DMS53 (cell line): ENCODE measurements at regions not wholly inside any gene's neighbourhood (a gene's known extent, or its start where the extent isn't known, plus 50 kb on each side); places are given as distances from the start of the nearest gene placed in this dataset.

ENCODE experiments used
- DNase-seq: peaks from one replicate; lab custom pipeline; 2025; lab: John Stamatoyannopoulos, UW

DNA sequence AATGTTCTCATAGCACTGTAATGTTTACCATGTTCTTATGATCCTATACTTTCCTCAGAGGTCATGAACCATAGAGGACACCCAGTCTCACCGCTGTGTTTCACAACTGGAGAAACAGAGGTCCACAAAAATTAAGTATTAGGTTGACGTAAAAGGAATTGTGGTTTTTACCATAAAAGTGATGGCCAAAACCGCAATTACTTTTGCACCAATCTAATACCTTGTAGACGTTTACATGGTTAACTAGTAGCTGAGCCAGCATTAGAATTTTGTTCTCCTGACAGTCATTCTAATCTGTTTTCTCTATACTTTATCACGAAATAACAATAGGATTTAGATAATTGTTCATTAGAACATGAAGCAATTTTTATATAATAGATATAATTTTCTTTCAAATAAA is 763.4 kb upstream of the ARGLU1 start:
- DNase-seq: no peak

GRCh38 chr13:107330484-107330883 is 762.5 kb upstream of the ARGLU1 start:
- no peak for DNase-seq

DNA sequence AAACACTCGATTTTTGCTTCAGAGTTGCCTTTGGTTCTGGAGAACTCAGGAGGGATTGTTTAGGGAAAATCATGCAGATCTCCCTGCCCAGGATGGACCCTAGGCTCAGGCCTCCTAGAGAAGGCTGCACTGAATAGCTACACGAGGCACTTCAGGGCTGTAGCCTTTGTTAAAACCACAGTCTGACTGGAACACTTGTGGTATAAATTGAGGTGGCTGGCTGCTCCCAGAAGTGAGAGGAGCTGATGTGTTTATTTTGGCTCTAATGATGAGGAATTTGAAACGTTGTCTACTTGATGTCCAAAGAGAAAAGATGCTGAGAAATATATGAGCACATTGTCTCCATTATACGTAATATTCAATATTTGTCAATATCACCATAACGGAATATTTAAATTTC is 762.1 kb upstream of the ARGLU1 start:
- DNase-seq: no peak

GRCh38 chr13:107324416-107325204 is 756.7 kb upstream of the ARGLU1 start:
- DNase-seq: no peak

DNA sequence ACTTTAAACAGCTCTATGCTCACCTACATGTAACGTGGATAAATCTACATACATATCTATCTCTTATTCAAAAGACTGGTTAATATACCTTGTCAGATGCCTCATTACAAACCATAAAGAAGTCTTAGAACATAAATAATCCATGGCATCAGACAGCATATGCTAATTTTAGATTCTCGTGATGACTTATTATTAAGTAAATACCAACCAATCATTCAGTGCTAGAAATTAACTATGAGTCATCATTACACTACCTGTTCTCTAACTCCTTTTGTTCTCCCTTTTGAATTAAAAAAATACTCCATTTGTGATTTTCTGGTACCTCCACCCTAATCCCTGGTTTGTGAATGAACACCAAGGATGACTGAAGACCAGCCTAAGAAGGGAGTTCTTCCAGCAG is 754.3 kb upstream of the ARGLU1 start:
- DNase-seq: peak; percentile 28

DNA sequence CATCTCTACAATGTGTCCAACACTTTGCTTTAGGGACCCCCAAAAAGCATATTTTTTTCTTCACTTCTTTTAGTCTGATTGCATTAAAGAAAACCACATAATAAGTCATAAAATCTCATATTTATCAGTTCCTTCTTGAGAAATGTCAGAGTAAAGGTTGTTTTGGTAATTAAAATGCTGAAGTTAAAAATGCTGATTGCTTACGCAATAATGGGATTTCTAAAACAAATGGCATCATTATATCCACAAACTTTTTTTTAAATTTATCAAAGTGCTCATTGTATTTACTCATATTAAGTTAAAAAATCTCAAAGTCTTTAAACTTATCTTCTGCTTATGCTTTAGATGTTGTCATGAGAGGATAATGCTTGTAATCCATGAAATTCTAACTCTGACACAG is 737.2 kb upstream of the ARGLU1 start:
- no peak for DNase-seq

DNA sequence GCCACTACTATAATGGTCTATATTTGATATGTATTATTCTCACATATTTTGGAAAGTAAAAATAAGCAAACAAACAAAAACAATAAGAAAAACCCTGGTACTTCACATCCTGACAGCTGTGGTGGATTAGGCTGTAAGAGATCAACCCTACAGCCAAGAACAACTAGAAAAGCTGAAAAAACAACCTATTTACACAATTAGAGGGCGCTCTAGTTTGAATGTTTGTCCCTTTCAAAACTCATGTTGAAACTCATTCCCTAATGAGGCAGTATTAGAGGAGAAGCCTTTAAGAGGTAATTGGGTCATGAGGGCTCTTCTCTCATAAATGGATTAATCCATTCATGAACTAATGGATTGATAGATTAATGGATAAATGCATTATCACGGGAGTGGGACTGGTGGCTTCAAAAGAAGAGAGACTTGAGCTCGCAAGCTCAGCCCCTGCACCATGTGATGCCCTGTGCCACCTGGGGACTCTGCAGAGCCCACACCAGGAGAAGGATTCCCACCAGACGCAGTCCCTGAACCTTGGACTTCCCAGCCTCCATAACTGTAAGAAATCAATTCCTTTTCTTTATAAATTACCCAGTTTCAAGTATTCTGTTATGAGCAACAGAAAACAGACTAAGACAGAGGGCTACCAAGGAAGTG is 733.9 kb upstream of the ARGLU1 start:
- peak; percentile 1 for DNase-seq

- DNase-seq: no peak
Measured at GRCh38 chr13:107299717-107300116, 731.8 kb upstream of the ARGLU1 start.

GRCh38 chr13:107296804-107297203 is 728.9 kb upstream of the ARGLU1 start:
- peak; percentile 24 for DNase-seq

GRCh38 chr13:107295416-107296140 is 727.6 kb upstream of the ARGLU1 start:
- no peak for DNase-seq

DNA sequence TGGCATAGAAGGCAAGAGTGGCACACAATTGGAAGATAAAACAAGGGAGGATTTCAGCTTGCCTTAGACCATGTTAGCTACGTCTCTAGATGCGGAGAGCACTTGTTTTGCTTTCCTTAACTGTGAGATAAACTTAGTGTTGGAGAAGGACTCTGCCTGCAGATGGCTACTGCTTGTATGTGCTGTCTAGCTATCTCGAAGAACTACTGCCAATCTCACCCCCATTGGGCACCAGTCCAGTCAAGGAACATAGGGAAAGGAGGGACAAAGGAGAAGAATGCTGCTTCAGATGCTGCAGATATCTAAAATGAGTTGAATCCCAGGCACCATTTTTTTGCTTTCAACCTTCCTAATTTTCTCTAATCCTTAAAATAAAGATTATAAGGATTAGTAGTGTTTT is 726.0 kb upstream of the ARGLU1 start:
- DNase-seq: no peak

GRCh38 chr13:107291875-107292274 is 723.9 kb upstream of the ARGLU1 start:
- DNase-seq: peak; percentile 13

DNA sequence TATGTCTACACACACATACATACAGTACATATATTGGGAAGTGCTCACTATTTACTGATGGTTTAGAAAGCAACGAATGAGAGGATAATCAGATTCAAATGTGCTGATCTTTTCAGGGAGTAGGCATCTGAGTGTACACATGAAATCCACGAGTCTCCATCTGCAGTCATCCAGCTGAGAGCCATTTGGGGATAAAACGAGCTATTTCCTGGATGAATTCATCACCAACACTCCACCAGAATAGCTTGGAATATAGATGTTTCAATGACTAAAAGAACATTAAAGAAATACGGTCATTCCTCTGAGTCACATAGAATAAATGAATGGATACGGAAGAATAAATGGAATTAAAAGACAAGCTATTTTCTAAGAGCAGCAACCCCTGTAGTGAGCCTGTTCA is 721.6 kb upstream of the ARGLU1 start:
- DNase-seq: peak; percentile 14

DNA sequence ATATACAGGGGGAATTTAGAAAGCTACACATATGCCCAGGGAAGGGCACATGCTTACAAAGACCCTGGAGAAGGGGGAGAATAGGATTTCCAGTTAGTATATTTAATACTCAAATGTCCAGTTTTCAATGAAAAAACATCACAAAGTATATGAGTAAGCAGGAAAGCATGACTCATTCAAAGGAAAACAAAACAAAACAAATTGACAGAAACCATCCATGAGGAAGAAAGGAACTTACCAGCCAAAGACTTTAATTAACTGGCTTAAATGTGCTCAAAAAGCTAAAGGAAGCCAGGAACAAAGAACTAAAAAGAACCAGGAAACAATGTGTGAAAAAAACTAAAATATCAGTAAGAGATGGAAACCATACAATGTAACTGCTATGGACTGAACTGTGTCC is 716.2 kb upstream of the ARGLU1 start:
- DNase-seq: peak; percentile 44

DNA sequence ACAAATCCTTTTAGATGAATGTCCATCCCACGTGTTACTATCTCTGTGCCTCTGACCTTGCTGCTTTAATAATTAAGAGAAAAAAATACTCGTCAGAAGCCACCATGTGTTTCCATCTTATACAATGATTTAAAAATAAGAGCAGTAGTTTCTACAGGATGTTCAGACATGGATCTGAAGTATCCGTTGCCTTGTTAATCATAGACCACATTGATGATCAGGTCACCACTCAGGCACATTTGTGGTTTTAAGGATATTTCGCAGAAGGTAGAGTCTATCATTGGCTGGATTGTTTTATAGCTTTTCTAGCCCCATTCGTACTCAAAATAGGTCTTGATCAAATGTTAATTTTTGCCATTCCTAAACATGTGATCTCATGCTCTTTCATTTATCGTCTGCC is 710.0 kb upstream of the ARGLU1 start:
- no peak for DNase-seq

DNA sequence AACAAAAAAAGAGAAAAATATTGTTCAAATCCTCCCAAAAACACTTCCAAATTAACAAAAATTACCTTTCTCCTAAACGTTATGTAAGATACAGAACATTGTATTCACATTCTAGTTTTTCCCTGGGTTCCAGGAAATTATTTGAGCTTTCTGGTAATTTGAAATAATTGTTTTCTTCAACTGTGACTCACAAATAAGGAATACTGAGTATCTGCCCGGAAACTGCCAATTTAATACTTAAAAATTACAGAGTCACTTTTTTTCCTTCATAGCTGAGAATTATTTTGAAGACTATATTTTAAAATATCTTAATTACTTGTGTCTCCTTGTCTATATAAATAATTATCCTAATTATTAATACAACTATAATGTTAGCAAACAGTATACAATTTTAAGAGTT is 709.0 kb upstream of the ARGLU1 start:
- DNase-seq: no peak

DNA sequence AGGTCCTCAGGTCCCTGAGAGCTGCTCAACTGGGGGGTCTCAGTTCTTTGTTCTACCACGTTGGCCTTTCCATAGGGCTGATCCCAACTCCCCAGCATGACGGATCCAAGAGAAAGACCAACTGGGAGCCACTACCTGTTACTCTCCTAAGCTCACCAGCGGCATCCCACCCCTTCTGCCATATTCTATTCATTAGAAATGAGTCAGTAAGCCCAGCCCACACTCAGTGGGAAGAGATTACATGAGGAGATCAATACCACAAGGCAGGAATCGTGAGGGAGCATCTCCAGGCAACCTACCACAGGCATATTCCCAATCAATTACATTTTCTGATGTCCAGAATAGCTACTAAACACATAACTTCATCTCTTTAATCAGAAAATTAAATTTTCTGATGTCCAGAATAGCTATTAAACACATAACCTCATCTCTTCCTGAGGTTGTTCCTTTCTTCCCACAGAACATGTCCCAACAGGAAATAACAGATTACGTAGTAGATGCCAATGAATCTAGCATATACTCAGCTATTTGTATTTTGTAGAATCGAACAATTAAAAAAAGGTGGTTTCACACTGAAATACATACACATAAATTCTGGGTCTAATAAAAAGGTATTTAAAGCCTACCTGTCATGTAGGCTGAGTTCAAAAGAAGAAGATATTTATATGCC is 708.1 kb upstream of the ARGLU1 start:
- DNase-seq: no peak

- DNase-seq: no peak
Measured at GRCh38 chr13:107275312-107275711, 707.4 kb upstream of the ARGLU1 start.

- DNase-seq: peak; percentile 11
Measured at GRCh38 chr13:107271227-107271626, 703.3 kb upstream of the ARGLU1 start.

DNA sequence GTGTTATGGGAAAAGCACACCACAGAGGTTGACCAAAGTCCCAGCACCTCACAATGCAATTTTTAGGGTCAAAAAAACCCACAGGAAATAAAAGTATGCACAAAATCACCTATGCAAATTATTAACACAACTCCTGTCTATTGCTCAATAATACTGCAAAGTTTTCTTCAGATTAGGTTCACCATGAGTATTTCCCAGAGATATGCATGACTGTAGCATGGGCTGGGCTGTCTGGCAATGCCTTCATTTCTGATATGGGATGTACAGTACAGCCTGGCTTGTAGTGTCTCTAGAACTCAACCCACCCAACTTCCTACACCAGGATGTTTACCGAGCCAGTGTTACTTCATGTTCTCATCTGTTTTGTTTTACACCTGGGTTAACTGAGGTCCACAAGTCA is 698.7 kb upstream of the ARGLU1 start:
- DNase-seq: peak; percentile 55

GRCh38 chr13:107258599-107259187 is 690.8 kb upstream of the ARGLU1 start:
- peak; percentile 29 for DNase-seq

- no peak for DNase-seq
Measured at GRCh38 chr13:107254392-107254791, 686.5 kb upstream of the ARGLU1 start.
